HG03571 (cell line): ENCODE measurements at regions not wholly inside any gene's neighbourhood (a gene's known extent, or its start where the extent isn't known, plus 50 kb on each side); places are given as distances from the start of the nearest gene placed in this dataset.
"Not testable (repeated sequence)": the region's sequence is repeated elsewhere in the genome, so short reads cannot be mapped to it uniquely, and the experiment has no call there.

Source experiments
- ATAC-seq: cut with Tn5 transposase; IDR thresholded peaks from one replicate; pipeline ENCODE4 v1.9.1; 2021; ENCODE audit not compliant: unreplicated experiment

DNA sequence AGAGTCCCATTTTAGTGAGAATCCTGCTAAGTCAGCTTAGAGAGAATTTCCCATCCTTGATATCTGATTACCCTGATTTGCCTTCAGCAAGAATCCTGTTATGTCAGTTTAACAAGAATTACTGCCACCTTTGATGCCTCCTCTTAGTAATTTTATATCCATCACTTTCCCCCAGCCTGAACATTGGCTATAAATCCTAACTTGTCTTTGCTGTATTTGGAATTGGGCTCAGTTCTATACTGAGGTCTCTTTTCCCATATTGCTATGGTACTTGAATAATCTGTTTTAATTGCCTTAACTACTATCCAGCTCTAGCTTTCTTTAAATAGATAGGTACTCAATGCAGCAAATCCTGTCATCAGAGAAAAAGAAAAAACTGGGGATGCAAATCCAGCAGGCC, 842.0 kb upstream of the ADAMTS5 start:
- ATAC-seq = no peak

DNA sequence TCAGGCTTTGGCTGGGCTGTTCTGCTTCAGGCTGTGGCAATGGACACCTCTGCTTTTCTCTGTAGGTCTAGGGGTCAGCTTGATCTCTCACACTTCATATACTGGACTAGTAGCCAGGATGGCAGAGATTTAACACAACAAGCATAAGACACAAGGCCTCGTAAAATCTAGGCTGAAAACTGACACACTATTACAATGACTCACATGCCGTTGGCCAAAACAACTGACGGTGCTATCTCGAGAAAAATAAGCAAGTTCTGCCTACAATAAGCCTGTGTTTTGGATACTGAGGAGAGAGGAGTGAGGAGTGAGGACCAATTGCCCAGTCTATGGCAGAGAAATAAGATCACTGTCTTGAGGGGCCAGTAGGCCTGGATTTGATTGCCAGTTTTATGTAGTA, 840.7 kb upstream of the ADAMTS5 start:
- ATAC-seq = no peak

DNA sequence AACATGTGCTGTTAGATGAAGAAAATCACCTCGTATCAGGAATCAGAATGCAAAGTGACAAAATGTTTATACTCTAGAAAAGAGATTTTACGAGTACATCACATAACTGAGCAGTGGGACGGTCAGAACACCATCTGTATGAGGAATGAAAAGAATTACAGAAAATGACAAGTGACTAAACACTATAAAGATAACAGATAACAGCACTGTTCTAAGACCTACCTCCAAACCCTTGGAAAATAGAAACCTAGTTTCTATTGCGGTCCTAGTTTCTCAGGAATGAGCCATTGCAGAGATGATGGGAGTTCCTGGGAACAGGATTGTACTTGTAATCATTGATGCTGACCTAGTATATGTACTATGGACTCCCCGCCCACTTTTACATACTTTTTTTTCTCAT, 839.4 kb upstream of the ADAMTS5 start:
- no peak for ATAC-seq

DNA sequence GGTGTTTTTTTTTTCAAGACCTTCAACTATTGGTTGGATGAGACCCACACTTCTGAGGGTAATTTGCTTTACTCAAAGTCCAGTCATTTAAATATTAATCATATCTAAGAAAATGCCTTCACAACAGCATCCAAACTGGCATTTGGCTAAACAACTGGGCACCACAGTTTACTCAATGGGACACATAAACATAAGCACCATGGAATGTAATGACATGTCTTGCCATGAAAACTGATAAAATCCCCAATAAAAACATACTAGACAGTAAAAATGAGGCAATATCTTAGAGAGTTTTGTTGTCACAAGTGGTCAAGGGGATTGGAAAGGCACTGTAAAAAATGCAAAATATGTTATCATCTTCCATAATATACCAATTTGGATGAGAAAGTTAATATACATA, 838.8 kb upstream of the ADAMTS5 start:
- ATAC-seq = no peak

DNA sequence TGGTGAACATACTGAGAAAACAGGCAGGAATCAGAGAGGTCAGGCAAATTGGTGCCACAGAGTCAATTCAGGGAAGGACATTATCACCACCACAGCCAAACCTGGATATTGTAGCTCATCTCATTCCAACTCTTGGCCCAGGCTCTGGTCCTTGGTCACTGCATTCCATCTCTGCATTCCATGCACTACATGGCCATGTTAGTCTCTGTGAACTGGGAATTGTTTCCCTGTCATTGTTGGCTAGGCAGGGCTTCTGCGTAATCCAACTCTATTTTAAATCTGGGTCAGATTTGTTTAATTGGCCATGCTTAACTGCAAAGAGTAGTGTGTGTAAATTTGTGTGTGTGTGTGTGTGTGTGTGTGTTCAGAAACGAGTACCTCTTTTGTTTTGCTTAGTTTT, 837.6 kb upstream of the ADAMTS5 start:
- ATAC-seq = no peak

DNA sequence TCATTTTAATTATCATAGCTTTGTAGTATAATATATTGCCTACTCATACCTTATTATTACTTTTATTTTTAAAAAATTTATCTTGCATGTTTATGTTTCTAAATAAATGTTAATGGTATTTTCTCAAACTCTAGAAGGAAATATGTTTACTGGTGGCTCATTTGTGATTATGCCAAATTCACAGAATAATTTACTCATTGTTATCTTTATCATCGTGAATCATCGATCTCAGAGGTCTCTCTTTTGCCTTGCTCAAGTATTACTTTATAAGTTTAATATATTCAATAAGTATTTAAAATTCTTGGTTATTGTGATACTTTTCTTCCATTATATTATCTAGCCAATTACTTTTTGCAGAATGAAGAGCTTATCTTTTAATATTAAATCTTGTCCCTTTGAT, 836.7 kb upstream of the ADAMTS5 start:
- no peak for ATAC-seq

DNA sequence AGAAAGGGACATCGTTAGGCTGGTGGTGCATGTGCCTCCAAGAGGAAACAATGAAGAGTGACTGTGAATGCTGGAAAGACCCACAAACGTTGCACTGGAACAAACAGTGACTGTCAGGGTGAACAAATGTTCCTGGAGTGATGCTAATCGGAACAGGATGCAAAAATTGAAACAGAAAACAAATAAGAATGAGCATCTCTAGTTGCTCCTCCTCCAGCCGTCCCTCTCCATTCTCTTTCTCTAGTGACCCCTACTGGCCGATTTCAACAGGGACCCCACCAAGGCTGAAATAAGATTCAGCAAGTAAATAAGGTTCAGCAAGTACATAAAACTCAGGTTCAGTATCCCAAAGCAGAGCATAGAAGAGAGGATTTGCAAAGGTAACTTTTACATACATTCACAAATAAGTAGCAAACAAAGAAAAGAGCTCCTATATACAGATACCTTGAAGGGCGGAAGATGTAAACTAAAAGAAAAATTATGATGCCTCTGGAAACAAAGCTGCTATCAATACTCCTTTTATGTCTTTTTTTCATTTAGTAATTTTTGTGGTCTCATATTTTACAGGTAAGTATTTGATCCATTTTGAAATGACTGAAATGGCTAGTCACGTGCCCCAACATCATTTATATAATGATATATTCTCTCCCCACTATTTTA, 836.1 kb upstream of the ADAMTS5 start:
- no peak for ATAC-seq

DNA sequence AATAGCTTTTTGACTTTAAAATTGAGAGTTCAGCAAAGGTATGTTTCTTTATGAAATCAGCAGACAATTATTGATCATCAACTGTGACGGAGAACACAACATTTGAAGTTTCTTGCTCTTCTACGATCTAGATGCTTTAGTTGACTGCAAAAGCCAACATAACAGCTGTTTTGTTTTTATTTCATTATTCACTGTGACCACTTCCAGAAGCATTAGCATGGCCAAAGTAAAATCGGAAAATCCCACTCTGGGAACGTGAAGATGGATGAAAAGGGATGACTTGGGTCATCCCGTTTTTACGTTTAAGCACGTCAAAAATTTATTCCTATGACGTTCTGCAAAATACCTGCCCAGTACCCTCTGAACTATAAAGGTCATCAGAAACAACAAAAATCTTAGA, 833.0 kb upstream of the ADAMTS5 start:
- ATAC-seq = no peak

DNA sequence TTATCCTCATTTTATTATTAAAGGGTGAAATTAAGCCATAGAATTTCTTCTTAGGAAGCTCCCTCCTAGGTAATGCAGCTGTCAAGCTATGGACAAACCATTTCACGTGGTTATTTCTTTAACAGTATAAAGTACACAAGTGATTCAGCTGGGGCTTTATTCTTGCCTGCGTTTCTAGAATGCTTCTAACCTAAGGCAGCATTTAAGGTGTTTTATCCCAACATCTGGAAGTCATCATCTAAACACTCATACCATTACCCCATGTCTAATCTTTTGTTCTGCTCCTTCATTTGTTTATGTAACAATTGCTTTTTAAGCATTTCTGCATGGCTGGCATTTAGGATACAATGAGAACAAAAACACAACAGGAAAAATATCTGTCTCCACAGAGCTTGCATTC, 829.2 kb upstream of the ADAMTS5 start:
- ATAC-seq = no peak

DNA sequence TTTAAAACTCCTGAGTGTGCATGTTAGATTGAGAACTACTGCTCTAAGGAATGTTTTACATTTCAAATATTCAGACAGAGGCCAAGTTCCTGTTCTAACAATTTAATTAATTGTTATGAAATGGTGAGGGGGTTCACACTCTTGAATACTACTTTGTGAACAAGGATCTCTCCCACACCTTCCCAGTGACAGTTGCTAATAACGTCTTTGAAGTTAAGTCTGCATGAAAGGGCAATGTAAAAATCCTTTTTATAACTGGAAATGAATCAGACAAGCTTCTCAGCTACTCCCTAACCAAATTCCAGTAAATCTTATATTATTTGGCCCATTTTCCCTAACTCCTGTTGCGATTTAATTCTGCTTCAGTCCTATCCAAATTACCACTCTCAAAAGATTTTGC, 828.5 kb upstream of the ADAMTS5 start:
- no peak for ATAC-seq

DNA sequence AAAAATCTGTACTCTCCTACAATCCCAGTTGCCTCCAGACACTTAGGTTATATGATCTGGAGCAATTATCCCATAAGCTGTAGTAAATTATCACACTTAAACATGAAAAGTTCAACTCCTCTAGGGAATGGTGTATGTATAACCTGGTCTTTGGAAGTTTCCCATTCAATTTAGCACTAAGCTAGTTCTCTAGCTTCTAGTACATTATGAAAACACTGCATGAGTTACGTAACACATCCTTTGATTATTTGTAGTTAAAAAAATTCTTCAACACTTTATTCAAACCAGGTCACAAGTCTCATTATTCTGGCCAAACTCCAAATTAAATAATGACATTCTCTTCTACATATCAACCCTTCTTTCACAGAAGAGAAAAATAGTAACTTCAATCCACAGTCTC, 827.0 kb upstream of the ADAMTS5 start:
- ATAC-seq = no peak

DNA sequence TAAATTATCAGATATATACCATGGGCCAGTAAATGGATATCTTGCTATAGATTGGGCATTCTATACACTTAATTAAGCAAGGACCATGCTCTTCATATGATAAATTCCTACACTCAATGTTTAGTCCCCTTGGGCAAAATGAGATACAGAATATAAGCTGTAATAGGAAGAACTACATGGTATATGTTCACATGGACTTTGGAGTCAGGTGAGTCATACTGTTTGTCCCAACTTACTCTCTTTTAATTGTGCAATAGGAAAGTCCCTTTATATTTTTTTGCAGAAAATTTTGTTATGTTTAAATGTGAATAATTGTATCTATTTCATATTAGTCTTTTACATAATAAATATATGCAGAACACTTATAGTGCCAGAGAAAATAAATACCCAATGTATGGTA, 820.2 kb upstream of the ADAMTS5 start:
- no peak for ATAC-seq

DNA sequence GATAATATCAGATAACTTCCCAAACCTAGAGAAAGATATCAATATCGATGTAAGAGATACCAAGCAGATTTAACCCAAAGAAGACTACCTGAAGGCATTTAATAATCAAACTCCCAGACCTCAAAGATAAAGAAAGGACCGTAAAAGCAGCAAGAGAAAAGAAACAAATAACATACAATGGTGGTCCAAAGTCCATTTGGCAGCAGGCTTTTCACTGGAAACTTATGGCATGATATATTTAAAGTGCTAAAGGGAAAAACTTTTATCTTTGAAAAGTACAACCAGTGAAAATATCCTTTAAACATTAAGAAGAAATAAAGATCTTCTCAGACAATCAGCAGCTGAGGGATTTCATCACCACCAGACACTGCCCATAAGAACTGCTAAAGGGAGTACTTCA, 812.7 kb upstream of the ADAMTS5 start:
- ATAC-seq = no peak

DNA sequence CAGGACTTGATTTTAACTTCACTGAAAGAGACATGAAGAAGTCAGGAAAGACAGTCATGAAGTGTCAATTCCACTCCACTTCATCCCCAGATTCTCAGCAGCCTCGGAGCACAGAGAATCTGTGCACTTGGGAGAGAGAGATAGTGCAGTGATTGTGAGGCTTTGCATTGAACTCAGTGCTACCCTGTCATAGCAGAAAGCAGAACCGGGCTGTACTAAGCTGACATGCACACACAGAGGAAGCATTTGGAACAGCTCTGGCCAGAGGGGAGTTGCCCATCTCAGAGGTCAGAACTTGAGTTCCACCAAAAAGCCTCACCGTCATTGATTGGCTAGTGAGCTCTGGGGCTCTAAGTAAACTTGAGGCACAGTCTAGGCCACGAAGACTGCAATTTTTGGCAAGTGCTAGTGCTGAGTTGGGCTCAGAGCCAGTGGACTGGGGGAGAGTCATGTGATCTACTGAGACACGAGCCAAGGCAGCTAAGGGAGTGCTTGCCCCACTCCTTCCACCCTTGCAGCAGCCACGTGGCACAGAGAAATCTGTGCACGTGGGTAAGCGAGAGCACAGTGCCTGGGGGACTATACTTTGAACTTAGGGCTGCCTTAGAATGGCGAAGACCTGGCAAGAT, 810.2 kb upstream of the ADAMTS5 start:
- no peak for ATAC-seq

DNA sequence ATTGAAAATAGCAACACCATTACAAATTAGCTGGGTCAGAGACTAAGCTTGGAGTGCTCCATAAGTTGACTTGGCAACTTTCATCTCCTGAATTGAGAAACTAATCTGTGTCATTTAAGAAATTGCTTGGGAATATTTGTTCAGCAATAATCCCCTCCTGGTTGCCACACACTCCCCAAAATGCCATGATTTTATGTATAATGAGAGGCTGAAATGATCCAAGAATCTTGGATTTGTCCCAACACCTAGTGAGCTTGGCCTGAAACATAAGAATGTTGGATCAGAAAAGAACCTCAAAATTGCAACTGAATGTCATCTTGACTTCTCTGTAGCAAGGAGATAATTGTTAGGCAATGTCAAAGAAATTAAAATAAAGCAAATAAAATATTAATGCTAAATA, 805.9 kb upstream of the ADAMTS5 start:
- no peak for ATAC-seq

DNA sequence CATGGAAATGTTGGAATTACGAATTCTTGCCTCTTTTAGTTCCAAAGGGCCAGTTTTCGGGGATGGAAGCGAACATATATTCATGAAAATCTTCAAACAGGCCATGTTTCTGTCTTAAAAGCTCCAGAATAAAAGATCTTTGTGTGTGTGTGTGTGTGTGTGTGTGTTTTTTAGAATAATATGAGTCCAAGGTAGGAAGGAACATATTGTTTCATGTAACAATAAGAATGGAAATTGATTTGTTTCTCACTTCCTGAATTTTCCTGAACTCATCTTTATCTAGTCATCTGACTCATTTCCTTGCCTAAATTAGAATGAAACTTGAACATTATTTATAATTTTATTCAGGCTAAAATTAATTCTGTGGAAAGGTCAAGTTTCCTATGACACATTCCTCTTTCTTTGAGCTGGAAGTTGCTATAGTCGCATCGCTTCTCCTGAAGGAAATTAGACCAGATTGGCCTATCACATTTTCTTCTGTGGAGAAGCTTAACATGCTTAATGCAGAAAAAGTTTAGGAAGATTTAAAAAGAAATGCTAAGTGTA, 805.1 kb upstream of the ADAMTS5 start:
- ATAC-seq = no peak

DNA sequence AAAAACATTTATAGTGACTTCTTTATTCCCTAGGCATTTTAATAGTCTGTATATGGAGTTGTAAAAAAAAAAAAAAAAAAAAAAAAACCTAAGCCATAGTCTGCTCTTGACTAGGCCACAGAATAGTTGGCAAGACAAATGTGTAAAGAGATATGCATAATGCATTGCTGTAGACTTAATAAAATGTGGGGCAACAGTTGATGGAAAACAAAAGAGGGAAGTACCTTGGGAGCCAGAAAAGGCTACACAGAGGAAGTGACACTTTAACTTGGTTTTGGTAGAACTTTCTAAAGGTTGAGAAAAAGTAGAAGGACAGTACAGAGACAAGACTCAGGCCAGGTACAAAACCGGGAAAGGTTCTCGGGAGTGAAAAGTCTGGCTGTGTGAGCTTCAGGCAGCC, 802.9 kb upstream of the ADAMTS5 start:
- ATAC-seq = no peak

DNA sequence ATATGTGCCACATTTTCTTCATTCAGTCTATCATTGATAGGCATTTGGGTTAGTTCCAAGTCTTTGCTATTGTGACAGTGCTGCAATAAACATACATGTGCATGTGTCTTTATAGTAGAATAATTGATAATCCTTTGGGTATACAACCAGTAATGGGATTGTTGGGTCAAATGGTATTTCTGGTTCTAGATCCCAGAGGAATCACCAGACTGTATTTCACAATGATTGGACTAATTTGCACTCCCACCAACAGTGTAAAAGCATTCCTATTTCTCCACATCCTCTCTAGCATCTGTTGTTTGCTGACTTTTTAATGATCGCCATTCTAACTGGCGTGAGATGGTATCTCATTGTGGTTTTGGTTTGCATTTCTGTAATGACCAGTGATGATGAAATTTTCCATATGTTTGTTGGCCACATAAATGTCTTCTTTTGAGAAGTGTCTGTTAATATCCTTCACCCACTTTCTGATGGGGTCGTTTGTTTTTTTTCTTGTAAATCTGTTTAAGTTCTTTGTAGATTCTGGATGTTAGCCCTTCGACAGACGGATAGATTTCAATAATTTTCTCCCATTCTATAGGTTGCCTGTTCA, 801.3 kb upstream of the ADAMTS5 start:
- ATAC-seq = not testable (repeated sequence)

DNA sequence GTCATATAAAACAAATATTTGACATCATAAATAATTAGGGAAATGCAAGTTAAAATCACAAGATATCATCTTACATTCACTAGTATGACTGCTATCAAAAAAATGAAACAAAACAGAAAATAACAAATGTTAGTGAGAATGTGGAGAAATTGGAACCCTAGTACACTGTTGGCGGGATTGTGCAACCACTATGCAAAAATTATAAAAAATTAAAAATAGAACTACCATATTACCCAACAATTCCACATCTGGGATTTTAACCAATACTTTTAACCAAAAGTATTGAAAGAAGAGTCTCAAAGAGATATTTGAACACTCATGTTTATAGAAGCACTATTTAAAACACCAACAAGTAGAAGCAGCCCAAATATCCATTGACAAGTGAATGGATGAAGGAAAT, 797.2 kb upstream of the ADAMTS5 start:
- ATAC-seq = no peak

DNA sequence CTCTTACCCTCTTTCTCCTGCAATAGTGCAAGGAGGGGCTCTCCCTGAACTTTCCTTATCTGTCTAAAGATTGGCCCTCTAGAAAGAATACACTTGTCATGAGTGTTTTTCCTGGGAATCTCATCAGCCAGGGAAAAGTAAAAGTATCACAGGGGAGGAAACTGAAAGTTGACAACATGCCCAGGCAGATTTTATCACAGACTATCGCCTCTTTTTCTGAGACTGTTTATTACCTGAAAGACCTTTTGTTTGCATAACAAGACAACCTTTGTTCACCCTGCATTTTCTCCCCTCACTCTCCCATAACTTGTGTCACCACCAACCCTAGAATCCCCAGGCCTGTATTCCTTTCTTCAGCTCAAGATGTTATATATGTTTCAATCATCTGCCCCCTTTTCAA, 794.7 kb upstream of the ADAMTS5 start:
- no peak for ATAC-seq

DNA sequence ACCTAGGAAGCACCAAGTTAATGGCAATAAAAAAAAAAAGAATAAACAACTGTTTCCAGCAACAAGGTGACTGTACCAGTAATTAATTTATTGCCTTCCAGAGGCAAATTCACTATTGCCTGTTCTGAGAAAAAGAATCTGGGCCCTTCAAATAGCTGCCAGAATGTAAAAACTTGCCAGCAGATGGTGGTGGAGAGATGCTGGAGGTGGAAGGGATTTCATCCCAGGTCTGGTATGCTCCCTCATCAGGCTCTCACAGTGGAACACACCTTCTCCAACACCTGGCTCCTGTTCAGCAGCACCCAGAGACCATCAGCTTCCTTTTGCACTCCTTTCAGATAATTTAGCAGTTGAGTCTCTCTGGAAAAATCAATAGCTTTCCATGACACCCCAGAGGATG, 792.9 kb upstream of the ADAMTS5 start:
- no peak for ATAC-seq

DNA sequence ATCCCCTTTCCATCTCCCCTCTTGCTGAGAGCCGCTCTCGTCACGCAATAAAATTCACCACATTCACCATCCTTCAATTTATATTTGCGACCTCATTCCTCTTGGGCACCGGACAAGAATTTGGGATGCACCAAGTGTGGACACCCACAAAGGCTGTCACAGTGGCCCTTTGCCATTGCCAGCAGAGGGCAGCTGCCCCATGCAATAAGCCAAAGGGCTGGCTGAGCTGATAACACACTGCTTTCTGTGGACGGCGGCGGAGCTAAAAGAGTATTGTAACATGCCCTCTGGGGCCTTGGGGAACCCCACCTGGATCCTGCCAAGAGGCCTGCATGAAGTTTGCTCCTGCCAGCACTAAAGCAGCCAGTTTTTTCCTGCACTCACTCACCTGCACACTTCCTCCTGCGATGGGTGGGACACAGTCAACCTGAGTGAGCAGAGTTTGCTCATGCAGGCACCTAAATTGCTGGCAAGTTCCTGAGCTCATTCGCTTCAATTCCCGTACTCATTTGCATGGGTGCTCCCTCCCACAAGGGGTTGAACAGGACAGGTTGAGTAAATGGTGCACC, 792.3 kb upstream of the ADAMTS5 start:
- no peak for ATAC-seq
